Hepatic stellate cell (primary cell): ENCODE measurements at regions not wholly inside any gene's neighbourhood (a gene's known extent, or its start where the extent isn't known, plus 50 kb on each side); places are given as distances from the start of the nearest gene placed in this dataset.

Source experiments
- DNase-seq: peaks from one replicate; pipeline ENCODE4 v3.0.0; 2011; ENCODE audit warnings: low spot score

DNA sequence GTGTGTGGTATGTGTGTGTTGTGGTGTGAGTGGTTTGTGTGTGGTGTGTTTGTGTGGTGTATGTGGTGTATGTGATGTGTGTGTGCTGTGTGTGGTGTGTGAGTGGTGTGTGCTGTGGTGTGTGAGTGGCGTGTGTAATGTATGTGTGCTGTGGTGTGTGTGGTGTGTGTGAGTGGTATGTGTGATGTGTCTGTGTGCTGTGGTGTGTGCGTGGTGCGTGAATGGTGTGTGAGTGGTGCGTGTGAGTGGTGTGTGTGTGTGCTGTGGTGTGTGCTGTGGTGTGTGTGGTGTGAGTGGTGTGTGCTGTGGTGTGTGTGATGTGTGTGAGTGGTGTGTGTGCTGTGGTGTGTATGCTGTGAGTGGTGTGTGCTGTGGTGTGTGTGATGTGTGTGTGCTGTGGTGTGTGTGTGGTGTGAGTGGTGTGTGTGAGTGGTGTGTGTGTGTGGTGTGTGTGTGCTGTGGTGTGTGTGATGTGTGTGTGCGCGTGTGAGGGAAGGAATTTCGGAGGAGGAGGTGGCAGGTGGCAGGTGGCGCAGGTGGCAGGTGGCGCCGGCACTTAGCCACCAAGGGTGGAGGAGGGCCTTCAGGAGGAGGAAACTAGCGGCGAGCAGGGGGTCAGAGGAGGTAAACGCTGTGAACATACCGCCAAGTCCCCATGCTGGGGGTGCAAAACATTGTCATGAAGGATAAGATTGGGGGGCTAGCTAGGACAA, 191.8 kb downstream of the MELK start:
- DNase-seq, result no peak

- DNase-seq, result no peak
Observed at GRCh38 chr9:36765077-36765390, 192.3 kb downstream of the MELK start.

- no peak for DNase-seq
Observed at GRCh38 chr9:36765468-36766341, 193.0 kb downstream of the MELK start.

- no peak for DNase-seq
Observed at GRCh38 chr9:36768677-36769076, 196.0 kb downstream of the MELK start.

GRCh38 chr9:36770025-36770424, 197.3 kb downstream of the MELK start:
- no peak for DNase-seq

- no peak for DNase-seq
Observed at GRCh38 chr9:36772449-36773403, 200.0 kb downstream of the MELK start.

DNA sequence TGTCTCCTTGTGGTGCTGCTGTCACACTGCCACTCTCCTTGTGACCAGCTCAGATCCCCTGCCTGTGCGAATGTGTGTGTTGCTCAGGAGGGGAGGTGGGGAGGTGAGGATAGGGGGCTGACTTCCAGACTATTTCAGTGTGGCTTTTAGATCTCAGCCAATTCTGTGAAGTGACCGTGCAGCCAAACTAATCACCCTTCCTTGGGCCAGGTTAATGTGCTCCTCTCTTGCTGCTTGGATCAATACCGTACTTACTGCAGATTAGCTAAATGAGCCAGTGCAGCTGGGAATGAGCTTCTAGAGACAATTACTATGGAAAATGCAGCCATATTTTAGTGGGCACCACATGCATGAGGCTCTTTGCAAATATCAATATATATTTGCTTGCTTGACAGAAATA, 206.0 kb downstream of the MELK start:
- DNase-seq, result no peak

DNA sequence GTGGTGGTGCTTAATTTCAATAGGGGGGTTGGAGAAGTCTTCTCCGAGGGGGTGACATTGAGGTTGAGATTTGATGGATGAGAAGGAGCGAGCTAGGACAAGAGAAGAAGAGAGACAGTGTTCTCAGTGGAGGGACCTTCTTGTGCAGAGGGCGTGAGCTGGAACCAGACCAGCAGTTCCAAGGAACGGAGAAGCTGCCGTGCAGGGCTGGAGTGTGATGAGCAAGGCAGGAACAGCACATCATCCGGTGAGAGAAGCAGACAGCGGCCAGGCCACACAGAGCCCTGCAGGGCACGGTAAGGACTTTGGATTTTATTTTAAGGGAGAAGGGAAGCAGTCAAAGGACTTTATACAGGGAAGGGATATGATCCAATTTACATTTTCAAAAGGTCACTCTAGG, 206.9 kb downstream of the MELK start:
- DNase-seq, result no peak

DNA sequence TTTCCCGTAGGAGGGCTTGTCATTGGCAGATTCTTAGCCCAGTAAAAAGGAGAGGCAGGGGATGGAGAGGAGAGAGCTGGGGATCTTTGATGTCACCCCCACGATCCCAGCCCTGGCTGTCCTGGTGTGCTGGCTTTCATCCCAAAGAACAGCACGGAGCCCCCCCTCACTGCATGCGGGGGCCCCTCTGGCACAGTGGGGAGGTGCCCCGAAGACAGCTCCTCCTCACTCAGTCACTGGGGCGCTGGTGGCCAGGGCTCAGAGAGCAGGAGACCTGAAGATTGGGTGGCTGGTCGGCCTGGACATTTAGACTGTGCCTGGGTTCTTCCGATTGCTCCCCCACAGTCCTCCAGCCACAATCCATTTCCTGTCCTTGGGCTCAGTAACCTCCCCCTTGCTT, 207.5 kb downstream of the MELK start:
- DNase-seq, result no peak

GRCh38 chr9:36781533-36781932, 208.8 kb downstream of the MELK start:
- no peak for DNase-seq
